ENCODE measurements at regions not wholly inside any gene's neighbourhood (a gene's known extent, or its start where the extent isn't known, plus 50 kb on each side); places are given as distances from the start of the nearest gene placed in this dataset.

DNA sequence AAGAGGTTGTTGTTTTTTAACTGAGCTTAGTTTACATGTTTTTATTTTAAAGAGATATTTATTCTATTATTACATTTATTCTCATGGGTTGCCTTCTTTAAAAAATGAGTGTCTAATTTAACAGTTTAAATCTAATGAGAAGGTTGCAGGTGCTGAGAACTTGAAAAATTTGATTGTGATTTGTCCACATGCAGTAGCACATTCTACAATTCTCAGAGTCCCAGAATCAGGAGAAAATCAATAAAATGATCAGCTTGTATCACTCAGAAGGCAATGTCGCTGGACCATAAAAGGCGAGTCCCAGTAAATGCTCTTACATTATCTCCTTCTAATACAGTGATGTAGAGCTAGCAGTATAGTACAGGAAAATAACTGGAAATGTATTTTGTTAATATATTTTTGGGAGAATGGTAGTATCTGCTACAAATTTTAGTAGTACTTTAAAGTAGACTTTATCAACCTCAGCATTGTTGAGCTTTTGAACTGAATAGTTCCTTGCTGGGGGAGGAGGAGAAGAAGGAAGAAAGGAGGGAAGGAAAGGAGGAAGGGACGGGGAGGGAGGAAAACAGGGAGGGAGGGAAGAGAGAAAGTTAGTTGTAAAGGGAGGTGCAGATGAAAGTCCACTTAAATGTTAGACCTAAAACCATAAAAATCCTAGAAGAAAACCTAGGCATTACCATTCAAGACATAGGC, 458.0 kb downstream of the DOK5 start:
- ATAC-seq (ENCODE audit: low read depth) (no peak), DNase-seq (no peak)
- Mint-ChIP-seq H3K36me3 (ENCODE audit: low read depth) (no peaks in the 10 kb centered on the region), H3K27ac (no peak overlapping the region), H3K4me1 (no peaks in the 10 kb centered on the region), H3K27me3 (no peaks in the 10 kb centered on the region), H3K9me3 (peaks cover 5% of the 10 kb centered on the region), H3K4me3 (no peak overlapping the region)
- intact Hi-C loops (cut with micrococcal nuclease), result no loop called here
- ChIA-PET POLR2A (no interaction called here), CTCF (interaction anchor here (0.7 kb wide), 1 partner anchor 129 kb away, joined by 3 read pairs; no protein-coding TSS in a partner anchor)
- TF ChIP-seq, protein P1, sequence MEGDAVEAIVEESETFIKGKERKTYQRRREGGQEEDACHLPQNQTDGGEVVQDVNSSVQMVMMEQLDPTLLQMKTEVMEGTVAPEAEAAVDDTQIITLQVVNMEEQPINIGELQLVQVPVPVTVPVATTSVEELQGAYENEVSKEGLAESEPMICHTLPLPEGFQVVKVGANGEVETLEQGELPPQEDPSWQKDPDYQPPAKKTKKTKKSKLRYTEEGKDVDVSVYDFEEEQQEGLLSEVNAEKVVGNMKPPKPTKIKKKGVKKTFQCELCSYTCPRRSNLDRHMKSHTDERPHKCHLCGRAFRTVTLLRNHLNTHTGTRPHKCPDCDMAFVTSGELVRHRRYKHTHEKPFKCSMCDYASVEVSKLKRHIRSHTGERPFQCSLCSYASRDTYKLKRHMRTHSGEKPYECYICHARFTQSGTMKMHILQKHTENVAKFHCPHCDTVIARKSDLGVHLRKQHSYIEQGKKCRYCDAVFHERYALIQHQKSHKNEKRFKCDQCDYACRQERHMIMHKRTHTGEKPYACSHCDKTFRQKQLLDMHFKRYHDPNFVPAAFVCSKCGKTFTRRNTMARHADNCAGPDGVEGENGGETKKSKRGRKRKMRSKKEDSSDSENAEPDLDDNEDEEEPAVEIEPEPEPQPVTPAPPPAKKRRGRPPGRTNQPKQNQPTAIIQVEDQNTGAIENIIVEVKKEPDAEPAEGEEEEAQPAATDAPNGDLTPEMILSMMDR (IDR thresholded peaks at IDR 0.05), result no peak

DNA sequence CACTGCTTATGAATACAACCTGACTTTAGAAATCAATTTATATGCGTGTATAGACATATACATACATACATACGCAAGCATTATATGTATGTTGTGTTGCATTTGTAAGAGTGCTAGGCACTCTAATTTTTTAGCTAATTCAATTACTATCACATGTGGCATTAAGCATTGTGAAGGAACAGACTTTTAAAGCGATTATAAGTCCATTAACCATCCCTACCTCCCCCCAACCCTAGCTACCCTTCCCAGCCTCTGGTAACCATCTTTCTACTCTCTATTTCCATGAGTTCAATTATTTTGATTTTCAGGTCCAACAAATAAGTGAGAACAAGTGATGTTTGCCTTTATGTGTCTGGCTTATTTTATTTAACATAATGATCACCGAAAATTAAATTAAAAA, 453.8 kb downstream of the DOK5 start:
- ChIA-PET CTCF (no interaction called here), POLR2A (no interaction called here)
- intact Hi-C loops (cut with micrococcal nuclease), result no loop called here
- H3K27me3 Mint-ChIP-seq, result no peaks in the 10 kb centered on the region
- H3K4me1 Mint-ChIP-seq, result no peaks in the 10 kb centered on the region
- ATAC-seq (ENCODE audit: low read depth), result no peak
- H3K4me3 Mint-ChIP-seq, result no peak overlapping the region
- H3K9me3 Mint-ChIP-seq, result peaks cover 5% of the 10 kb centered on the region
- no peak overlapping the region for H3K27ac Mint-ChIP-seq
- TF ChIP-seq, protein P1 (IDR thresholded peaks at IDR 0.05), result no peak
- DNase-seq, result no peak
- no peaks in the 10 kb centered on the region for H3K36me3 Mint-ChIP-seq (ENCODE audit: low read depth)

DNA sequence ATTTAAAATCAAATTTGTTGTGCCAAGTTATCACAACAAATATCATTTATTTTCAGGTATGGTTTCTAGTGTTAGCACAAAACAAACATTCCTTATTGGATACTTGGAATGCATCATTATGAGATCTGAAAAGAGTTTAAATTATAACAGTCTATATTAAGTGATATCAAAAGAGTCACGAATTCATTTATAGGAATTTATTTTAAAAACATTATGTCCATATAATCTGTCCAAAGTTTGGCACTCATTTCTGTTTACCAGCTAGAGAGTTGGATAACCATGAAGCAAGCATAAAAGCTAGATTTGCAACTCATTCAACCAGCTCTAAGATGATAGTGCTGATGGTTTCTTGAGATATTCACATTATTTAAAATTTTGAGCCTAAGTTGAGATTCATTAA, 453.2 kb downstream of the DOK5 start:
- no peak for DNase-seq
- no peak for ATAC-seq (ENCODE audit: low read depth)
- Mint-ChIP-seq H3K36me3 (ENCODE audit: low read depth) (no peaks in the 10 kb centered on the region), H3K4me1 (no peaks in the 10 kb centered on the region), H3K4me3 (no peak overlapping the region), H3K27ac (no peak overlapping the region), H3K9me3 (peaks cover 5% of the 10 kb centered on the region), H3K27me3 (no peaks in the 10 kb centered on the region)
- intact Hi-C loops (cut with micrococcal nuclease), result no loop called here
- ChIA-PET CTCF (no interaction called here), POLR2A (no interaction called here)
- TF ChIP-seq, protein P1 (IDR thresholded peaks at IDR 0.05), result no peak

DNA sequence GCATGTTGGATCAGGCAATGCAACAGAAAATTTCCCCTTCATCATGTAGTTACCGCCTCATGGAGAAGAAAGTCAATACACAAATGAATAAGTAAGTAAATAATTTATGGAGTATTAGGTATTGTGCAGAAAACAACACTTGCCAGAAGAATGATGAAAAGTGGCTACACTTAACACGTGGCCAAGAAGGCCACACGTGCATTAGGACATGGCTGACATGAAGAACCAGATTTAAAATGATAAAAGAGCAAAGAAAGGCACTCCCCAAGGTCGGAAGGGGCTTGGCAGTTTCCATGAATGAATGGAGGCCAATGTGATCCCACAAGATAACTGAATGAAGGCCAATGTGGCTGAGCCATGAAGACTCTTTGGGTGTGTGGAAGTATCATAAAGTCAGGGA, 447.2 kb downstream of the DOK5 start:
- ATAC-seq (ENCODE audit: low read depth) (no peak), DNase-seq (no peak)
- Mint-ChIP-seq H3K4me1 (no peaks in the 10 kb centered on the region), H3K27ac (no peak overlapping the region), H3K4me3 (no peak overlapping the region), H3K9me3 (no peaks in the 10 kb centered on the region), H3K27me3 (no peaks in the 10 kb centered on the region), H3K36me3 (ENCODE audit: low read depth) (no peaks in the 10 kb centered on the region)
- ChIA-PET CTCF (no interaction called here), POLR2A (no interaction called here)
- TF ChIP-seq, protein P1 (IDR thresholded peaks at IDR 0.05), result no peak
- intact Hi-C loops (cut with micrococcal nuclease), result no loop called here

DNA sequence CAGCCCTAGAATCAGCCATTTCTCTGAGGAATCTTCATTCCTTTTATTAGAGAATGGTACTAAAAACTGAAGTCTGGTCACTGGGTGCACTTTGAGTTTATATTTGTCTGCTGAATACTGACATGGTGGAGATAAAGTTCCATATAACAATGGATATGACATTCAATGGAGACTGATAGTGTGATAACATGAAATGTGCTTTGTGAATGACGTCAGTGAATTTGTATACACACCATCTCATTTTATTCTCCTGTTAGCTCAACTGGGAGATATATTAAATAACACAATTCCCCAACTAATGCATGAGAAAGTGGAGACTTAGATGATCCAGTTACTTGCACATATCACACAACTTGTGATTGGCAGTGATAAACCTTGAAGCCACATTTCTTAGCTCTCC, 446.7 kb downstream of the DOK5 start:
- TF ChIP-seq, protein P1 (IDR thresholded peaks at IDR 0.05), result no peak
- intact Hi-C loops (cut with micrococcal nuclease), result no loop called here
- no peak for DNase-seq
- ChIA-PET POLR2A (no interaction called here), CTCF (no interaction called here)
- H3K9me3 Mint-ChIP-seq, result no peaks in the 10 kb centered on the region
- no peaks in the 10 kb centered on the region for H3K4me1 Mint-ChIP-seq
- no peak overlapping the region for H3K4me3 Mint-ChIP-seq
- no peak for ATAC-seq (ENCODE audit: low read depth)
- no peaks in the 10 kb centered on the region for H3K27me3 Mint-ChIP-seq
- H3K27ac Mint-ChIP-seq, result no peak overlapping the region
- no peaks in the 10 kb centered on the region for H3K36me3 Mint-ChIP-seq (ENCODE audit: low read depth)

All from activated B cell treated with CpG ODN at 0.5 μM for 24 hours (primary cell).